ENCODE measurements at regions not wholly inside any gene's neighbourhood (a gene's known extent, or its start where the extent isn't known, plus 50 kb on each side); places are given as distances from the start of the nearest gene placed in this dataset.

GRCh38 chr4:188206783-188207182, 67.5 kb downstream of the TRIML1 start (continued):
- TF ChIP-seq, protein P1, sequence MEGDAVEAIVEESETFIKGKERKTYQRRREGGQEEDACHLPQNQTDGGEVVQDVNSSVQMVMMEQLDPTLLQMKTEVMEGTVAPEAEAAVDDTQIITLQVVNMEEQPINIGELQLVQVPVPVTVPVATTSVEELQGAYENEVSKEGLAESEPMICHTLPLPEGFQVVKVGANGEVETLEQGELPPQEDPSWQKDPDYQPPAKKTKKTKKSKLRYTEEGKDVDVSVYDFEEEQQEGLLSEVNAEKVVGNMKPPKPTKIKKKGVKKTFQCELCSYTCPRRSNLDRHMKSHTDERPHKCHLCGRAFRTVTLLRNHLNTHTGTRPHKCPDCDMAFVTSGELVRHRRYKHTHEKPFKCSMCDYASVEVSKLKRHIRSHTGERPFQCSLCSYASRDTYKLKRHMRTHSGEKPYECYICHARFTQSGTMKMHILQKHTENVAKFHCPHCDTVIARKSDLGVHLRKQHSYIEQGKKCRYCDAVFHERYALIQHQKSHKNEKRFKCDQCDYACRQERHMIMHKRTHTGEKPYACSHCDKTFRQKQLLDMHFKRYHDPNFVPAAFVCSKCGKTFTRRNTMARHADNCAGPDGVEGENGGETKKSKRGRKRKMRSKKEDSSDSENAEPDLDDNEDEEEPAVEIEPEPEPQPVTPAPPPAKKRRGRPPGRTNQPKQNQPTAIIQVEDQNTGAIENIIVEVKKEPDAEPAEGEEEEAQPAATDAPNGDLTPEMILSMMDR (tag by site-specific recombination; IDR thresholded peaks at IDR 0.05), result no peak
- TF ChIP-seq ZNF214 (tag by site-specific recombination; IDR thresholded peaks at IDR 0.05; ENCODE audit: borderline replicate concordance) (no peak), ZNF354C (tag by site-specific recombination; IDR thresholded peaks at IDR 0.05; ENCODE audit: borderline replicate concordance, low read depth) (no peak), MYNN (tag by site-specific recombination; IDR thresholded peaks at IDR 0.05; ENCODE audit: borderline replicate concordance) (no peak), PRDM1 (tag by site-specific recombination; IDR thresholded peaks at IDR 0.05) (peak; percentile 96), ZBTB44 (tag by site-specific recombination; IDR thresholded peaks at IDR 0.05) (no peak), ZNF621 (tag by site-specific recombination; IDR thresholded peaks at IDR 0.05) (no peak)

- CTCF ChIA-PET, result no interaction called here
- no peaks in the 10 kb centered on the region for H3K36me3 ChIP-seq (ENCODE audit: control insufficient read depth in 2 of 2, insufficient read depth in 1 of 2, low read length in 2 of 2)
- H3K9me3 ChIP-seq (ENCODE audit: control insufficient read depth, insufficient read depth, low read depth, low read length), result no peaks in the 10 kb centered on the region
- H3K4me1 ChIP-seq (ENCODE audit: control insufficient read depth, insufficient read depth, low read length), result no peaks in the 10 kb centered on the region
- H3K27ac ChIP-seq (ENCODE audit: extremely low read depth, low read depth, low read length), result no peak overlapping the region
- H3K4me3 ChIP-seq (ENCODE audit: low read depth, low read length), result no peak overlapping the region
- no peak for TF ChIP-seq REPIN1 (tag by site-specific recombination; IDR thresholded peaks at IDR 0.05; ENCODE audit: low read depth)
- POLR2A ChIA-PET, result no interaction called here
Measured at GRCh38 chr4:188214861-188215260, 75.6 kb downstream of the TRIML1 start.

GRCh38 chr4:188218392-188218791, 79.2 kb downstream of the TRIML1 start:
- CTCF ChIA-PET, result no interaction called here
- Histone ChIP-seq H3K36me3 (ENCODE audit: control insufficient read depth in 2 of 2, insufficient read depth in 1 of 2, low read length in 2 of 2) (no peaks in the 10 kb centered on the region), H3K9me3 (ENCODE audit: control insufficient read depth, insufficient read depth, low read depth, low read length) (no peaks in the 10 kb centered on the region), H3K4me1 (ENCODE audit: control insufficient read depth, insufficient read depth, low read length) (no peaks in the 10 kb centered on the region), H3K4me3 (ENCODE audit: low read depth, low read length) (no peak overlapping the region), H3K27ac (ENCODE audit: extremely low read depth, low read depth, low read length) (no peak overlapping the region)
- TF ChIP-seq ZNF37A (tag by site-specific recombination; IDR thresholded peaks at IDR 0.05) (no peak), TSHZ1 (tag by site-specific recombination; IDR thresholded peaks at IDR 0.05; ENCODE audit: borderline replicate concordance) (no peak), ZNF112 (tag by site-specific recombination; IDR thresholded peaks at IDR 0.05) (no peak), ZNF433 (tag by site-specific recombination; IDR thresholded peaks at IDR 0.05; ENCODE audit: low read depth) (no peak)
- POLR2A ChIA-PET, result no interaction called here

DNA sequence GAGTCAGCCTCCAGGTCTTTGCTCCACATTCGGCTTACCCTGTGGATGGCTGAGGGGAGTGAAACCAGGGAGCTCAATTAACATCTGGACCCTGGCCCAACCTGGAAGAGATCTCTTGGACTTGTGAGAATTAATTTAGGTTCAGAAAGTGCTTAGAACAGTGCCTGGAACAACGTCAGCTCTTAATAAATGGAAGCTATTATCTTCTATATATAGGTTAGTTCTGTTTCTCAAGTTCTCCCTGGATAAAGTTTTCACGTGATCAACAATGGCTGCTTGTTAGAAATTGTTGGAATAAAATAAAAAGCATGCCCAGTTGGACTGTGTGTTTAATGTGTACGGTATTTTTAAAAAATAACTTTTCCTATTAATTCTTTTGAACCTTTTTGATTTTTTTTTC, 80.8 kb downstream of the TRIML1 start:
- TF ChIP-seq, protein P2, sequence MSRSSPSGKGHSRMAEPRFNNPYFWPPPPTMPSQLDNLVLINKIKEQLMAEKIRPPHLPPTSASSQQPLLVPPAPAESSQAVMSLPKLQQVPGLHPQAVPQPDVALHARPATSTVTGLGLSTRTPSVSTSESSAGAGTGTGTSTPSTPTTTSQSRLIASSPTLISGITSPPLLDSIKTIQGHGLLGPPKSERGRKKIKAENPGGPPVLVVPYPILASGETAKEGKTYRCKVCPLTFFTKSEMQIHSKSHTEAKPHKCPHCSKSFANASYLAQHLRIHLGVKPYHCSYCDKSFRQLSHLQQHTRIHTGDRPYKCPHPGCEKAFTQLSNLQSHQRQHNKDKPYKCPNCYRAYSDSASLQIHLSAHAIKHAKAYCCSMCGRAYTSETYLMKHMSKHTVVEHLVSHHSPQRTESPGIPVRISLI (tag by site-specific recombination; IDR thresholded peaks at IDR 0.05), result no peak
- TF ChIP-seq ZNF660 (tag by site-specific recombination; IDR thresholded peaks at IDR 0.05), result no peak
- TF ChIP-seq, protein P3, sequence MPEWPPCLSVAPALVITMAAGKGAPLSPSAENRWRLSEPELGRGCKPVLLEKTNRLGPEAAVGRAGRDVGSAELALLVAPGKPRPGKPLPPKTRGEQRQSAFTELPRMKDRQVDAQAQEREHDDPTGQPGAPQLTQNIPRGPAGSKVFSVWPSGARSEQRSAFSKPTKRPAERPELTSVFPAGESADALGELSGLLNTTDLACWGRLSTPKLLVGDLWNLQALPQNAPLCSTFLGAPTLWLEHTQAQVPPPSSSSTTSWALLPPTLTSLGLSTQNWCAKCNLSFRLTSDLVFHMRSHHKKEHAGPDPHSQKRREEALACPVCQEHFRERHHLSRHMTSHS (tag by site-specific recombination; IDR thresholded peaks at IDR 0.05), result no peak
- TF ChIP-seq, protein P4, sequence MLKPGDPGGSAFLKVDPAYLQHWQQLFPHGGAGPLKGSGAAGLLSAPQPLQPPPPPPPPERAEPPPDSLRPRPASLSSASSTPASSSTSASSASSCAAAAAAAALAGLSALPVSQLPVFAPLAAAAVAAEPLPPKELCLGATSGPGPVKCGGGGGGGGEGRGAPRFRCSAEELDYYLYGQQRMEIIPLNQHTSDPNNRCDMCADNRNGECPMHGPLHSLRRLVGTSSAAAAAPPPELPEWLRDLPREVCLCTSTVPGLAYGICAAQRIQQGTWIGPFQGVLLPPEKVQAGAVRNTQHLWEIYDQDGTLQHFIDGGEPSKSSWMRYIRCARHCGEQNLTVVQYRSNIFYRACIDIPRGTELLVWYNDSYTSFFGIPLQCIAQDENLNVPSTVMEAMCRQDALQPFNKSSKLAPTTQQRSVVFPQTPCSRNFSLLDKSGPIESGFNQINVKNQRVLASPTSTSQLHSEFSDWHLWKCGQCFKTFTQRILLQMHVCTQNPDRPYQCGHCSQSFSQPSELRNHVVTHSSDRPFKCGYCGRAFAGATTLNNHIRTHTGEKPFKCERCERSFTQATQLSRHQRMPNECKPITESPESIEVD (tag by site-specific recombination; IDR thresholded peaks at IDR 0.05), result no peak
- Histone ChIP-seq H3K36me3 (ENCODE audit: control insufficient read depth in 2 of 2, insufficient read depth in 1 of 2, low read length in 2 of 2) (no peaks in the 10 kb centered on the region), H3K4me3 (ENCODE audit: low read depth, low read length) (no peak overlapping the region), H3K4me1 (ENCODE audit: control insufficient read depth, insufficient read depth, low read length) (no peaks in the 10 kb centered on the region), H3K27ac (ENCODE audit: extremely low read depth, low read depth, low read length) (no peak overlapping the region), H3K9me3 (ENCODE audit: control insufficient read depth, insufficient read depth, low read depth, low read length) (no peaks in the 10 kb centered on the region)
- CTCF ChIA-PET, result interaction anchor here (1.1 kb wide), 1 partner anchor 10 kb away, joined by 3 read pairs; no protein-coding TSS in a partner anchor
- POLR2A ChIA-PET, result no interaction called here
